Omental fat pad (tissue), 3 donors: ENCODE measurements at regions not wholly inside any gene's neighbourhood (a gene's known extent, or its start where the extent isn't known, plus 50 kb on each side); places are given as distances from the start of the nearest gene placed in this dataset.

Experiments used
- ATAC-seq: fragments of 150-250 bp; one replicate; pipeline ENCODE4 v1.9.1; 2016; ENCODE audit warnings: mild to moderate bottlenecking, moderate library complexity; ENCODE audit not compliant: low FRiP score
- DNase-seq: peaks from one replicate; pipeline ENCODE4 v3.0.0-alpha.2; 2019; ENCODE audit warnings: low spot score
- CTCF ChIP-seq, 3 donors: fragments of 450-650 bp; IDR thresholded peaks; one replicate each; pipeline ENCODE4 v1.5.1; 2016 to 2017; ENCODE audit warnings: antibody characterized with exemption in 3 of 3, mild to moderate bottlenecking in 3 of 3, moderate library complexity in 2 of 3

GRCh38 chr17:77885678-77886386 lies 72.7 kb upstream of the TNRC6C start:
- no peak for TF ChIP-seq CTCF (IDR thresholded peaks at IDR 0.05)
- DNase-seq (no peak), ATAC-seq (no peak)

- TF ChIP-seq CTCF (IDR thresholded peaks at IDR 0.05): no peak
- no peak for ATAC-seq
- DNase-seq: no peak
These were observed 72.1 kb upstream of the TNRC6C start for GRCh38 chr17:77886387-77886728.

GRCh38 chr17:77887110-77887463 lies 71.4 kb upstream of the TNRC6C start:
- no peak for TF ChIP-seq CTCF (IDR thresholded peaks at IDR 0.05)
- ATAC-seq: peak; percentile 37
- no peak for DNase-seq

- DNase-seq (peak; percentile 77), ATAC-seq (peak; percentile 80)
- no peak for TF ChIP-seq CTCF (IDR thresholded peaks at IDR 0.05)
These were observed 70.8 kb upstream of the TNRC6C start for GRCh38 chr17:77887464-77888241.

- DNase-seq (no peak), ATAC-seq (no peak)
- TF ChIP-seq CTCF (IDR thresholded peaks at IDR 0.05): no peak
These were observed 70.0 kb upstream of the TNRC6C start for GRCh38 chr17:77888242-77889134.

- no peak for DNase-seq
- ATAC-seq: no peak
- TF ChIP-seq CTCF (IDR thresholded peaks at IDR 0.05): no peak
These were observed 69.4 kb upstream of the TNRC6C start for GRCh38 chr17:77889135-77889505.
